Progenitor cell of endocrine pancreas (in vitro differentiated cells): ENCODE measurements at regions not wholly inside any gene's neighbourhood (a gene's known extent, or its start where the extent isn't known, plus 50 kb on each side); places are given as distances from the start of the nearest gene placed in this dataset.

Experiments
- DNase-seq: peaks from one replicate; pipeline ENCODE4 v3.0.0; 2021; ENCODE audit warnings: low spot score; ENCODE audit not compliant: unreplicated experiment
- H3K27ac Mint-ChIP-seq: 2 replicates; pipeline ENCODE4 v1.8.0; 2021; ENCODE audit warnings: mild to moderate bottlenecking, moderate library complexity, mixed read lengths
- H3K27me3 Mint-ChIP-seq: 2 replicates; pipeline ENCODE4 v1.8.0; 2021; ENCODE audit warnings: mixed read lengths
- H3K36me3 Mint-ChIP-seq: 2 replicates; pipeline ENCODE4 v1.8.0; 2022; ENCODE audit warnings: mixed read lengths; ENCODE audit not compliant: insufficient read depth
- H3K4me1 Mint-ChIP-seq: 2 replicates; pipeline ENCODE4 v1.8.0; 2021; ENCODE audit warnings: low read depth, mixed read lengths
- H3K4me3 Mint-ChIP-seq: 2 replicates; pipeline ENCODE4 v1.8.0; 2021; ENCODE audit warnings: low read depth, mild to moderate bottlenecking, moderate library complexity, mixed read lengths
- H3K9me3 Mint-ChIP-seq: 2 replicates; pipeline ENCODE4 v1.8.0; 2021; ENCODE audit warnings: low read depth, mixed read lengths
- CTCF ChIP-seq: fragments of 200-600 bp; sonication (generic); IDR thresholded peaks from one replicate; pipeline ENCODE4 v1.5.0; 2021; ENCODE audit warnings: antibody characterized with exemption, mild to moderate bottlenecking; ENCODE audit not compliant: unreplicated experiment

- no peak for TF ChIP-seq CTCF
- DNase-seq: no peak
- no peaks in the 10 kb centered on the region for H3K36me3 Mint-ChIP-seq
- no peaks in the 10 kb centered on the region for H3K9me3 Mint-ChIP-seq
- H3K27me3 Mint-ChIP-seq: no peaks in the 10 kb centered on the region
- no peak overlapping the region for H3K4me3 Mint-ChIP-seq
- no peaks in the 10 kb centered on the region for H3K4me1 Mint-ChIP-seq
- H3K27ac Mint-ChIP-seq: no peak overlapping the region
Measured at GRCh38 chr4:133403913-133404312, 254.8 kb downstream of the PCDH10 start.

GRCh38 chr4:133402616-133403015 lies 253.5 kb downstream of the PCDH10 start:
- Mint-ChIP-seq H3K27ac (no peak overlapping the region), H3K27me3 (no peaks in the 10 kb centered on the region), H3K4me1 (no peaks in the 10 kb centered on the region), H3K36me3 (no peaks in the 10 kb centered on the region), H3K9me3 (no peaks in the 10 kb centered on the region), H3K4me3 (no peak overlapping the region)
- DNase-seq: no peak
- no peak for TF ChIP-seq CTCF

GRCh38 chr4:133394971-133395627 lies 246.0 kb downstream of the PCDH10 start:
- H3K27ac Mint-ChIP-seq: no peak overlapping the region
- no peak overlapping the region for H3K4me3 Mint-ChIP-seq
- H3K9me3 Mint-ChIP-seq: no peaks in the 10 kb centered on the region
- H3K27me3 Mint-ChIP-seq: no peaks in the 10 kb centered on the region
- TF ChIP-seq CTCF: no peak
- no peak for DNase-seq
- no peaks in the 10 kb centered on the region for H3K36me3 Mint-ChIP-seq
- peaks cover 5% of the 10 kb centered on the region for H3K4me1 Mint-ChIP-seq

- H3K36me3 Mint-ChIP-seq: no peaks in the 10 kb centered on the region
- TF ChIP-seq CTCF: no peak
- H3K27ac Mint-ChIP-seq: no peak overlapping the region
- DNase-seq: no peak
- H3K4me1 Mint-ChIP-seq: peaks cover 7% of the 10 kb centered on the region
- no peaks in the 10 kb centered on the region for H3K9me3 Mint-ChIP-seq
- no peaks in the 10 kb centered on the region for H3K27me3 Mint-ChIP-seq
- no peak overlapping the region for H3K4me3 Mint-ChIP-seq
Measured at GRCh38 chr4:133390198-133390855, 241.2 kb downstream of the PCDH10 start.

GRCh38 chr4:133389029-133389428 lies 239.9 kb downstream of the PCDH10 start:
- DNase-seq: no peak
- no peak overlapping the region for H3K4me3 Mint-ChIP-seq
- H3K9me3 Mint-ChIP-seq: no peaks in the 10 kb centered on the region
- H3K27ac Mint-ChIP-seq: no peak overlapping the region
- TF ChIP-seq CTCF: no peak
- peaks cover 7% of the 10 kb centered on the region for H3K4me1 Mint-ChIP-seq
- H3K27me3 Mint-ChIP-seq: no peaks in the 10 kb centered on the region
- no peaks in the 10 kb centered on the region for H3K36me3 Mint-ChIP-seq
